Stromal cell of bone marrow (primary cell): ENCODE measurements at regions not wholly inside any gene's neighbourhood (a gene's known extent, or its start where the extent isn't known, plus 50 kb on each side); places are given as distances from the start of the nearest gene placed in this dataset.

ENCODE experiments used
- DNase-seq: peaks from one replicate; pipeline ENCODE4 v3.0.0-alpha.2; 2012; ENCODE audit warnings: low read depth

DNA sequence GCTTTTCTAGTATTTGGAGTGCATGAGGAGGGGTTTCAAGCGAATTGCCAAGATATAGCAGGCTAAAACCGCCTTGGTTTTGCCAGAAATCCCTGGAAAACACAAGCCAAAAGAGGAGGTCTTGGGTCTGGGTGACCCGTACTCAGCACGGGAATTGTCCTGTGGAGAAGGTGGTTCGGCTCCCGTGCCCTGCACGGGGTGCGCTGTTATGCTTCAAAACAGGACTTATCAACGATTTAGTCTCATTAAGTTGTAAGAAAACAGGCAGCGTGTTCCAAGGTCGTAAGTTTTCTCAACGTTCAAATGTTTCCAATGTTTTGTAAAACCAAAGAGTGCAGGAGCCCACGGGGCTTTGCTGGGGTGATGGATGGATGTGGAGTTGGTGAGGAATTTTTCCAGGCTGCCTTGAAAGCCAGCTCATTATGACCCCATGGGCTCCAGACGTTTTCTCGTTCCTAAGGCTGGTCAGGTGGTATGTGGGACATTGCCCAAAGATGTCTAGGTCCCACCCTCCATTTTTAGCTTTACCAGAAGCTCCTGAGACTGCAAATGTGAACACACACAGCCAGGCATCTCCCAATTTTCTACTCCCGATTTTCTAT is 75.4 kb upstream of the CLDN14 start:
- no peak for DNase-seq

DNA sequence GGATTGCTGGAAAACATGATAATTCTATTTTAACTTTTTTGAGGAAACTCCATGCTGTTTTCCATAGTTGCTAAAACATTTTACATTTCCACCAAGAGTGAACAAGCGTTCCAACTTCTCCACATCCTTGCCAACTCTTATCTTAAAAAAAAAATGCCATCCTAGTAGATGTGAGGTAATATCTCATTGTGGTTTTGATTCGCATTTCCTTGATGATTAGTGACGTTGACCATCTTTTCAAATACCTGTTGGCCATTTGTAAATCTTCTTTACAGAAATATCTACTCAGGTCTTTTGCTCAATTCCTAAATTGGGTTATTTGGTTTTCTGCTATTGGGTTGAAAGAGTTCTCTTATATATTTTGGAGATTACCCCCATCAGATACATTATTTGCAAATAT is 77.4 kb upstream of the CLDN14 start:
- DNase-seq: no peak

DNA sequence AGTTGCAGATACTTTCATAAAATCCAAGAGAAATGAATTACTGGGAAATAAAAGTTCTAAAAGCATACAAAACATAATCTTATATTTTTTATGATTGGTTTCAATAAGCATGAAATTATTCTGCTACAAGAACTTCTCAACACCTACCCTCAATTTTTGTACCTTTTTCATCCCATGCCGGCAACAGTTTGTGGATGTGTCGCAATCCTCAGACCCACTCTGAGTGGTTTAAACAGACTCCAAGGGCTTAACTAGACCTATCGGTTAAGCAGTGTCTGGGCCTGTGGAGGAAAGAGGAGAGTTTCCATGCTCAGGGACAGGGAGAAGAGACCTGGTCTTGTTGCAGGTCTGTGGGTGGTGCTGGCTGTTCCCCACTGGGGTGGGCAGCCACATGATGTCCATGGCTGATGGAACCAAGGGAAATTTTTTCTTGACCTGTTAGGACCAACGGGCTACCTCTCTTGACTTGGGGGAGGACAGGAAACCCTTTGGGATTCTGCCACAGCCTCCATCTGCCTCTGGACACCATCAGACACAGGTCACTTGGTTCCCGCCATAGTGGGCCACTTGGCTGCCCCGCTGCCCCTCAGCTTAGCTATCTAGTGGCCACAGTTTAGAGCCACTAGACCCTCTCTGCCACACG is 81.1 kb upstream of the CLDN14 start:
- no peak for DNase-seq

DNA sequence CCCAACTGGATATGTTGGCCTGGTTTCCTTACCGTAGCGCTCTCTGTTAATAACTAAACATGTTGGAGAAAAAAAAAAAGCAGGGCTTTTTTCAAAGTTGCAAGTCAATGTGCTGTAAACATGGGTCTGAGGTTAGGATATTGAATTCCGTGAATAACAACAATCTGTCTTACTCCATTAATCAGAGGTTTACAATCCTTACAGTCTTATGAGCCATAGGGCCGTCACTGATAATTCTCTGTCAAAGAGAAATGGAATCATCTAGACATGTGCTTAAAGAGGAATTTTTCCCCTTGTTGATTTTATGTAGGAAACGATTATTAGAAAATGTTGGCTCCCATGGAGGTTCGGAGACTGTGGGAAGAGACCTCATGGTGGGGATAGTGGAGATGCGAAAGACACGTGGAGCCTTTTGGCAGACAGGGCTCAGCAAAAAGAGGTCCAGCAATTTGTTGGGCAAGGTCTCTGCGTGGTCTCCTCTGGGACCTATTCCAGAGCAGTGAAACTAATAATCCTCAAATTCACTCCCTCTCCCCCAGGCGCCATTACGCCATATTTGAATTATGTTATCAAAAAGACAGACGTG is 83.5 kb upstream of the CLDN14 start:
- DNase-seq: no peak

DNA sequence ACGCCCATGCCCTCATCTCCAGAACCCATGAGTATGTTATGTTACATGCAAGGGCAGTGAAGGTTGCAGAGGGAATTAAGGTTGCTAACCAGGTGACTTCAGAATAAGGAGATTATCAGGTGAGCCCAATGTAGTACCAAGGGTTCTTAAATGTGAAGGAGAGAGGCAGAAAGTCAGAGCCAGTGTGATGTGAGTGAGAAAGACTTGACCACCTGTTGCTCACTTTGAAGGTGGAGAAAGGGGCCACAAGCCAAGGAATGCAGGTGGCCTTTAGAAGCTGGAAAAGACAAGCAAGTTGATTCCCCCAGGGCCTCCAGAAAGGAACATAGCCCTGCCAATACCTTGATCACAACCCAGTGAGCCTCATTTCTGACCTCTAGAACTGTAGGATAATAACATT is 84.7 kb upstream of the CLDN14 start:
- no peak for DNase-seq

DNA sequence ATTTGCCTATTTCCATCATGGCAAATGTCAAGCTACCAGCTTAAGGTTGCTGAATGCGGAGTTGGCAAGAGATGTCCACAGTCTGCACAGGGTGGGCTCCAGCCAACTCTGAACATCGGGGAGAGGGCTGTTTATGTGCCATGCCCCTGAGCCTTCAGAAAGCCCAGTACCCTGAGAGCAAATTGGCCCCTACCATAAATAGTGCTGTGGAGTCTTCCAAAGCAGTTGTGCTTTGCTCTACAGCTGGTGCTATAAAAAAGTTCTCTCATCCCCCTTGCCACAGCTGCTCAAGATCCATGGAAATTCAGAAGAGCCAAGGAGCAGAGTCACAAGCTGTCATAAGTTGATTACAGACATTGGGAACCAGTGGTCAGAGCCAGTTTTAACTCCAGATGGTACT is 85.6 kb upstream of the CLDN14 start:
- DNase-seq: no peak

DNA sequence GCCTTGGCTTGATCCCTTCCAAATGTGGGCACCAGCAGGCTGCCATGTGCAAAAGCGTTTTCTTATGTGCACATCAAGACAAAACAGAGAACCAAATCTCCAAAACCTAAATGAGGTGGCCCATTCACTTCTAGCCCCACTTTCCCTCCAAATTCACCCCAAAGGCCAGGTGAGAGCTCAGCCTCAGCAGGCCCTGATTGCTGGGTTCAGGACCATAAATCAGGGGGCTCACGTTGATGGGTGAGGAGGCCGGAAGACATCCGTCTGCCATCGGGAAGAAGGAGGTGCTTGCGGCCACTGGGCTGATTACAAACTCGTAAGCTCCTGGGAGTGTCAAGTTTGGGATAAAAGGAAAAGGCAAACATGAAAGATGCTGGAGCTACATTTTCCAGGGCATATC is 86.7 kb upstream of the CLDN14 start:
- DNase-seq: no peak

DNA sequence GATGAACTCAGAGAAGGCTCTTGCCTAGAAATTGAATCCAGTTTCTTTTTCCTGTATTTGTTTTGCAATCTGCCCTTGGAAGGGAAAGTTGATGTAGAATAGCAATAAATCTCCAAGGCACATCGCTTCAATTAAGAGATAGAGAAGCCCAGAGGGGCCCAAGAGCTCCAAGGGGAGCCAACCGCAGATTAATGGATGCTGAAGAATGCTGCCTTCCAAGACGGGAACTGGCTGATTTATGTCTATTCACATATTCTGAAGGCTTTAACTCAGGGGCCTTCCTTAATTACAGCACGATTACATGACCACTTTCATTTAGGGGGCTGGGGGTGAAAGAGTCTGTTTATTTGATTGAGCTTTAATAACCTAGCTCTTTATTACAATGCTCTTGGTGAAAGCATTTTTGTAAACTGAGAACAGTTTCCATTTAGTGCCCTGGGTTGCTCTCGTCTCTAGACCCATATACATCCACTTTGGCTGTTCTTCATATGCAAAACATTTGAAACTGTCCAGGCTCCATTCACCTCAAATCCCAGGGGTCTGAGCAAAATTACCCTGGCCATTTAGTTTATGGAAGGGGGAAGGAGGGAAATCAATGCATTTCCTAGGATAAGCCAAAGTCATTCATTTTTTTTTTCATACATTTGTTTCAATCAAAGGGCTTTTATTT is 87.4 kb upstream of the CLDN14 start:
- no peak for DNase-seq

DNA sequence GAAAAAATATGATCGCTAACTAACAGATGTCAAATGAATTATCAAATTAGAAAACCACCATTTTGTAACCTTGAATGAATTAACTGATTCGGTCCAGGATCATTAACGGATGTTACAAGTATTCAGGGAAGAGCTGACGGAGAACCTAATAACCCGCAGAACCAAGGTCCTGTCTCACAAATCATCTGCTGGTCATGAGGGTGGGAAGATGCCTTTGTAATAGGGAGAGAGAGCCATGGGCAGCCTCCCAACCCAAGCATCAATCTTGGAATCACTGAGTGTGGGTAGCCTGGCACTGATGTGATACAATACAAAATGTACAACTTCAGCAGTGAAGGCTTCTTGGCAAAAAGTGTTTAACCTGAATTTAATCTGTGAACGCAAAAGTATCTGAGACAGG is 89.6 kb upstream of the CLDN14 start:
- DNase-seq: no peak

DNA sequence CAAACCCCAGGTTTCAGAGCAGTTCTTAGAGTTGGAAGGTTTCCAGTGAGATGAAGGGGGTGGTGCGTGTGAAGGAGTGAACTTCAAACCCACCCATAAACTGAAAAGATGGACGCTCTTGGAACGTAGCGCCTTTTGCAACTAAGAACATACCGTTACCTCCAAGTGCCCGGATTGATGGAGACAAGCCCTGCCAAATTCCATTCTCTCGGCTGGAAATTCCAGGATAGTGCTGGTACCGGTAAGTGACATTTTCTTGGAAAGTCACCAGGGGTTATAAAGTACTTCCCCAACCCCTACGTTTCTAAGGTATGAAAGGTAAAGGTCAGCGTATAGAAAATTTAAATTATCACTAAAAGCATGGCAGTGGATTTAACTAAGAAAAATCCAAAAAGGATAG is 91.6 kb upstream of the CLDN14 start:
- no peak for DNase-seq

DNA sequence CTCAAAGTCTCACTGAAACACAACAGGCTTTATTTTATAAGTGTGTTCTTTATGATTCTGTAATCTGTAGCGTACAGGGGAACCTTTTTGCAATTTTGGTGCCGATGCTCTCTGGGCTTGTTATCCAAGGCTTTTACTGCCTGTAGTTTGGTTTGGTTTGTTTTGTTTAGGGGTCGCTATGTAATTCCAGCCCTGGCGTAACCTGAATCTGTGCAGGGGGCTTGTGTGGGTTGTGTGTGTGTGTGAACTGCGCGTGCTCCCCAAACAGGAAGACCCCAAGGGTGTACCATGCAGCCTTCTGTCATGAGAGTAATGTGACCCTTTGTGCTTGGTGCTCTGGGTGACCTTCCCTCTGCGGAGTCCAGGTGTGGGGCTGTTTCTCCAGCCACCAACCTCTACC is 92.1 kb upstream of the CLDN14 start:
- no peak for DNase-seq

DNA sequence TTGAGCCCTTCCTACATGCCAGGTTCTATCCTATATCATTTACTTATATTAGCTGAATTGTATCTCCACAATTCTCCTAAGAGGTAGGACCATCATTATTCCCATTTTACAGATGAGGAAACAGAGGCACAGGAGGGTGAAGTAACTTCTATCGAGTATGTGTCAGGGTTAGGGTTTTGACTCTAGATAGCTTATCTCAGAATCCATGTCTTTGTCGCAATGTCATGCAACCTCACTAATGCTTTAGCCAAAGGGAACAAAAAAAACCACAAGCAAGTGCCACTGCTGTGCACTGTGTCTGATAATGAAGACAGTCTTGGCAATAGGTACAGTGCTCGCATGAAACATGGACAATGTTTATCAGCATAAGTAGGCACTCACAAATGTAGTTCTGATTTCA is 95.4 kb upstream of the CLDN14 start:
- no peak for DNase-seq

DNA sequence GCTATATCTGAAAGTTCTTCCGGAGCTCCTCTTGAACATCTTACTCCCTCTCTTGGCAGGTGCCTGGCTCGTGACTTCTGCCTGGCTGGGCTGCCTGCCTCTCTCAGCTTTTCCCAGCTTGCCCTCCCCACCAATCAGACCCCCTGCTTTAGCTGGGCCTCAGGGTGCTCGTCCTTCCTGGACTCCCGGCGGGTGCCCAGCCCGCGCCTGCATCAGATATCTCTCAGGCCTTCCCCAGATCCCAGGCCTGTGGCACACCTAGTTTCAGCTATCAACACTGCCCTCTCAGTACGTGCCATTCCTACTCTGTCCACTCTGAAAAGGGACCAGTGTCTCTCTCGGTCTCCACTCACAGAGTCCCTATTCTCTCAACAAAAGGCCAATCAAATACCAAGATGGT is 96.5 kb upstream of the CLDN14 start:
- DNase-seq: no peak

DNA sequence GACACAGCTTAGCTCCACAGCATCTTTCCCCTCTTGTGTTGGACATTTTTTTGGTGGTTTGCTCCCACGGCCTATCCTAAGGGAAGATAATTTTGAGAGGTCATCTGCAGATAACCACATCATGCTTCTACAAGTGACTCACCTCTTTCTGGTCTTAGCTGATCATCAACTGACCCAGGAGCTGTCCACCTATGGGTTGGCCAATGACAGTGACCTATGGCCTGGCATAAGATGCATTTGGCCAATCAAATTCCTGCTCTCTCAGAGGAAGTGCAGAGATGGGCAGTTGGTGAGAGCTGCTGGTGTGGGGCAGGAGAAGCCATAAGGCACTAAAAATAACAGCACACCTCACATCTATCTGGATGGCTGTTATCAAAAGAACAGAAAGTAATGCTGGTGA is 100.0 kb upstream of the CLDN14 start:
- no peak for DNase-seq

DNA sequence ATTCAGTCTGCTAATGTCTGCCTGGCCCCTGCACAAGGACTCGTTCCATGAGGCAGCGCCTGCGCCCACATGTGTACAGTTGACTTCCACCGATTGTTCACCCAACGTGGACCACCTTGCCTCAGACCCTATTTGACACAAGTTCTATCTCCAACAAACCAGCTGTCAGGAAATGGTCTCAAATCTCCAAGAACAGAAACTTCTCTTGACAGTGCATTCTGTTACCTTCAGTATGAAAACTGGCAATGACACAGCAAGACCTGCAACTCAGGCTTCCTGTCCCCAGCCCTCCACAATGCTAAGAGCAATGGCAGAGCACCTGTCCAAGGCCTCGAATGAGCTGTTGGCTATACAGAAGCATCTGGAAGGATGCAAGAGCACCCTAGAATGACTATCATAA is 102.3 kb upstream of the CLDN14 start:
- DNase-seq: no peak

DNA sequence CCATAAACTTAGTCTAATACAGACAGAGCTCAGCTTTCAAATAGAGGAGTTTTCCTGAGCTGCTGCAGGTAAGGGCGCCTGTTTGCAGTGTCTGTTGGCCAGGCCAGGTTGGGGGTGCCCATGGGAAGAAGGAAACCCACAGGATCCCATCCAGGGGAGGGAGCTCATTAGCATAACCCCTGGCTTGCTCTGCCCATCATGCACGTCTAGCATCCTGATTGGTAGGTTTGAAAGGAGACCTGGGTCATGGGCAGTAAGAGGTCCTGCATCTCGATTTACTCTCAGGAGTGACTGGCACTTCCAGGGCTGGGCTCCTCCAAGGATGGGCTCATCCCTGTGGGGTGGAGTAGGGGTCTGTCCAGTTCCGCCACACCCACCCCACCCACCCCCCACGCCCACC is 103.7 kb upstream of the CLDN14 start:
- DNase-seq: no peak

DNA sequence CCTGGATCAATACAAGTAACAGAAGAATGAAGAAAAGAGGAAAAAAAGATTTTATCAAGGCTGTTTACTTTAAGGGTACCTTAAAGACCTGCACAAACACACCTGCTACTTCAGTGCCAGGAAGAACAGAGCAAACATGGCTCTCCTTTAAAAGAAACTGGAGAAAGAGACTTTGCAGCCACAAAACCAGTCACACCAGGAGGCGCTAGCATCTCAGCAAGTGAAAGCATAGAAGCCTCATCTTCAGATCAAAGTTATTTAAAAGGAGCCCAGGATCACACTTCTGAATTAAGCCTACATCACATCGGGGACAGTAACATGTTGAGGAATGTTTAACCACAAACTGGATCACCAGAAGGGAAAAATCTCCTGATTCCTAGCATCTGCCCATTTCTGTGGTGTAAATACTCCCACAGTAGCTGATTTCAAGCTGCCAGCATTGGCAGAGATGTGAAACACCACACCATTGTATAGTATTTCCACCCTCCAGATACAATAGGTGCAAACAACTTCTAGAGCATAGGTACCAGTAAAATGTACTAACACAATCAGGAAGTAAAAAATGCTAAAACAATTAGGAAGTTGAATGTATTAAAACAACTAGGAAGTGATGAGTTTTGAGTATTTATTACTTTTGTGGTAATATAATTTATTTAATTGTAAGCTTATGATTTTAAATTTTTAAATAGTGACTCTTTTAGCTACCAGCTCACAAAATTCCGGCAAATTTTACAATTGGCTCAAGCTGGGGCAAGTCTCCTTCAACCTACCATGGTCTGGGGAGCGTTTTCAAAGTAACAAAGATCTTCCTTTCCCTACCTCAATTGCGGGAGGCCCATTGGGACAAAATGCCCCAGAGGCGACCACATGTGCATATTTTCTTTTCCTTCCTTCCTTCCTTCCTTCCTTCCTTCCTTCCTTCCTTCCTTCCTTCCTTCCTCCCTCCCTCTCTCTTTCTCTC is 105.3 kb upstream of the CLDN14 start:
- DNase-seq: no peak

DNA sequence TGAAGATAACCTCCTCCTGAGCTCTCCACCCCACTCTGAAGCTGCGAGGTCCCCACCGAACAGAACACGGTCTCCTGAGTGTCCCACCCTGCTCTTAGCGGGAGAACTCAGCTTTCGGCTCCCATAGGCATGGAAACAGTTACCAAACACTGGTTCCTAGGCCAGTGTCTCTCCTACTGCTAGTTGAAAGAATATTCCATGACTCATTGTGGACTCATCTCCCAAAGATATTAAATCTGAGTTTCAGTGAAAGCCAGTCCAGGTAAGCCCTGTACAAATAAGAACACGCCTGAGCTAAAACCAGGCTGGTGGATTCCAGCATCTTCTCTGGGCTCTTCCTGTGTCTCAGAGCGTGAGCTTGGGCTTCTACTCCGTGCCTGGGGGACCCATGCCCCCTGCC is 107.5 kb upstream of the CLDN14 start:
- DNase-seq: no peak

DNA sequence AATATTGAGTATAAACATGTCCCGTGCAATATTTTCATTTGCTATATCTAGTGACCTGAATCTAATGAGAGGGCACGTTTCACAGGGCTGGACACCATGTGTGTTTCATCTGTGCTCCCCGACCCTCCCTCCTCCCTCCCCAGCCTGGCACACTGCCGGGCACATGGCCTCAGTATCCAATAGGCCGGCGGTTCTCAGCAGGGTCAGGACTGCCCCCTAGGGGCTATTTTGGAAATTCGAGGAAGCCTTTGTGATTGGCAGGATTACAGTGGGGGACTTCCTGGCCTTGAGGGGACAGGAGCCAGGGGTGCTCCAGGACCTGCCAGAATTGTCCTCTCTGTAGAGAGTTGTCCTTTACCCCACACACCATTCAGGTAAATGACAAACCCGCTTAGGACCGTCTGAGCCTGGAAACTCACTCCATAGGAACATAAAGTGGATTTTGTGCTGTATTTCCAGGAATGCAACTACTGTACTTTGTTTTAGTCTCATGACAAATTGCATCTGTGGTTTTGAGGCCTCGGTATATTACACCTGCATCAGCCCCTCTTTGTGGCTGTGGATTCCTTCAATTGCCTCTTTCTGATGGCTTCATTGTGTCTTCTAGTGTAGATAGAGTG is 109.5 kb upstream of the SIM2 start:
- DNase-seq: peak; percentile 41

DNA sequence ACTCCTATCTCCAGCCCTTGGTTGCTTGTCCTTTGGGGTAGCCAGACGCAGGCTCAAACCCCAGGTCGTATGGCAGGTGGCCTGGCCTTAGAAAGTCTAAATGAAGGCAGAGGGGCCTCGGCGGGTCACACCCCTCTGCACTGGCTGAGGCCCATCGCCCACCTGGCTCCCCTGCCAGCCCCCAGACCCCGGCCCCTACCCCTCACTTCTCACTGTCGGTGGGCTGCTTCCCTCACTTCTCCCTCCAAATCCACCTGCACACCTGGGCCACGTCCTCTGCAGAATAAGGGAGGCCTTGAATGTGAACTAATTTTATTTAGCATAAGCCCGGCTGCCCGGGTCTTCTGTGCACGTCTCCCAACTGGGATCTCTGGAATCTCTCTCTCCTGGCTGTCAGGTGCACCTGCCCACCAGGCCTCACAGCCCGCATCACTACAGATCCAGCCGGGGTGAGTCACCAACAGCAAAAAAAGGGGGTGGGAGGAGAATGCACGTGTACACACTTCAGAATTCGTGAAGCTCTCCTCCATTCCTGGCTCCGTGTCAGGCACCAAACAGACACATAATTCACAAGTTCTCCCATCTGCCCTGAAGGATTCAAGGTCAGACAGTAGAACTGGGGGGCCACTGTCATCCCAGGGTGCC is 107.5 kb upstream of the SIM2 start:
- DNase-seq: no peak

DNA sequence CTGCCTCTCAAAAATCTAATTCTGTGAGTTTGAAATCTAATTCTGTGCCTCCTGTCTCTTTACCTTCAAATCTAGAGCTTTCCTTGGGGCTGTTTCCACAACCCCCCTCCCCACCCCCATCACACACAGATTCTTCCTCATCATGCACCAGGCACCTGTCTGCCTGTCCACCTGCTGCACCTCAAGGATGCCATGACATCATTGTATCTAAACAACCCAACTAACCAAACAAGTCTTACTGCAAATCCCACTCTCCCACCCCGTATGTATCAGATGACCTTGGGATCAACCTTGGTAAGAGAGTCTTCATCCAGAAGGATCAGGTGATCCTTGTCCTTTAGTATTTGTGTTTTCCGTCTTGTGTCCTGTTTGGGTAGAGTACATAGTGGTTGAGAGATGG is 102.7 kb upstream of the SIM2 start:
- no peak for DNase-seq
